ENCODE measurements at regions not wholly inside any gene's neighbourhood (a gene's known extent, or its start where the extent isn't known, plus 50 kb on each side); places are given as distances from the start of the nearest gene placed in this dataset.

DNA sequence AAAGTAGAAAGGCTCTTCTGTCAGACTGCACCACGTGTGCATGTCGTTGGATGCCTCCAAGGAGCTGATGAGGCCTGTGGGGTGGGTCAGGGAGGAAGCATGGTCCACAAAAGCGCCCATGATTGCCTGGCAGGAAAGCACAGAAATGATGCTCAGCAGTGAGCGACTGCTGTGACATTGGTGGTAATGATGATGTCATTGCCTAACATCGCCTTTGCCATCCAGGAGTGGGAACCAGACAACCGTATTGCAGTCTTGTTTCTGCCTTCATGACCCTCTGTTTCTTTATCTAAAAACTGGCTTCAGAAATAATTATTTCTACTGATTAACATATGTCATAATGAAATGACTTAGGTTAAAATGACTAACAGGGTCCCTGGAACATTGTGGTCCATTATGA, 477.8 kb upstream of the B3GAT1 start:
- no peak for TF ChIP-seq POLR2A (IDR thresholded peaks at IDR 0.05; ENCODE audit: borderline replicate concordance, extremely low read depth, insufficient read depth, insufficient read length)
- TF ChIP-seq, protein P1, sequence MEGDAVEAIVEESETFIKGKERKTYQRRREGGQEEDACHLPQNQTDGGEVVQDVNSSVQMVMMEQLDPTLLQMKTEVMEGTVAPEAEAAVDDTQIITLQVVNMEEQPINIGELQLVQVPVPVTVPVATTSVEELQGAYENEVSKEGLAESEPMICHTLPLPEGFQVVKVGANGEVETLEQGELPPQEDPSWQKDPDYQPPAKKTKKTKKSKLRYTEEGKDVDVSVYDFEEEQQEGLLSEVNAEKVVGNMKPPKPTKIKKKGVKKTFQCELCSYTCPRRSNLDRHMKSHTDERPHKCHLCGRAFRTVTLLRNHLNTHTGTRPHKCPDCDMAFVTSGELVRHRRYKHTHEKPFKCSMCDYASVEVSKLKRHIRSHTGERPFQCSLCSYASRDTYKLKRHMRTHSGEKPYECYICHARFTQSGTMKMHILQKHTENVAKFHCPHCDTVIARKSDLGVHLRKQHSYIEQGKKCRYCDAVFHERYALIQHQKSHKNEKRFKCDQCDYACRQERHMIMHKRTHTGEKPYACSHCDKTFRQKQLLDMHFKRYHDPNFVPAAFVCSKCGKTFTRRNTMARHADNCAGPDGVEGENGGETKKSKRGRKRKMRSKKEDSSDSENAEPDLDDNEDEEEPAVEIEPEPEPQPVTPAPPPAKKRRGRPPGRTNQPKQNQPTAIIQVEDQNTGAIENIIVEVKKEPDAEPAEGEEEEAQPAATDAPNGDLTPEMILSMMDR (IDR thresholded peaks at IDR 0.05 in 2 of 3, conservative IDR thresholded peaks at IDR 0.05 in 1 of 3; ENCODE audit: borderline replicate concordance in 1 of 3, insufficient read depth in 1 of 3, low read depth in 2 of 3, low read length in 2 of 3), result no peak
- TF ChIP-seq POLR2AphosphoS5 (IDR thresholded peaks at IDR 0.05; ENCODE audit: low read depth, low read length), result no peak
- TF ChIP-seq, protein P2, sequence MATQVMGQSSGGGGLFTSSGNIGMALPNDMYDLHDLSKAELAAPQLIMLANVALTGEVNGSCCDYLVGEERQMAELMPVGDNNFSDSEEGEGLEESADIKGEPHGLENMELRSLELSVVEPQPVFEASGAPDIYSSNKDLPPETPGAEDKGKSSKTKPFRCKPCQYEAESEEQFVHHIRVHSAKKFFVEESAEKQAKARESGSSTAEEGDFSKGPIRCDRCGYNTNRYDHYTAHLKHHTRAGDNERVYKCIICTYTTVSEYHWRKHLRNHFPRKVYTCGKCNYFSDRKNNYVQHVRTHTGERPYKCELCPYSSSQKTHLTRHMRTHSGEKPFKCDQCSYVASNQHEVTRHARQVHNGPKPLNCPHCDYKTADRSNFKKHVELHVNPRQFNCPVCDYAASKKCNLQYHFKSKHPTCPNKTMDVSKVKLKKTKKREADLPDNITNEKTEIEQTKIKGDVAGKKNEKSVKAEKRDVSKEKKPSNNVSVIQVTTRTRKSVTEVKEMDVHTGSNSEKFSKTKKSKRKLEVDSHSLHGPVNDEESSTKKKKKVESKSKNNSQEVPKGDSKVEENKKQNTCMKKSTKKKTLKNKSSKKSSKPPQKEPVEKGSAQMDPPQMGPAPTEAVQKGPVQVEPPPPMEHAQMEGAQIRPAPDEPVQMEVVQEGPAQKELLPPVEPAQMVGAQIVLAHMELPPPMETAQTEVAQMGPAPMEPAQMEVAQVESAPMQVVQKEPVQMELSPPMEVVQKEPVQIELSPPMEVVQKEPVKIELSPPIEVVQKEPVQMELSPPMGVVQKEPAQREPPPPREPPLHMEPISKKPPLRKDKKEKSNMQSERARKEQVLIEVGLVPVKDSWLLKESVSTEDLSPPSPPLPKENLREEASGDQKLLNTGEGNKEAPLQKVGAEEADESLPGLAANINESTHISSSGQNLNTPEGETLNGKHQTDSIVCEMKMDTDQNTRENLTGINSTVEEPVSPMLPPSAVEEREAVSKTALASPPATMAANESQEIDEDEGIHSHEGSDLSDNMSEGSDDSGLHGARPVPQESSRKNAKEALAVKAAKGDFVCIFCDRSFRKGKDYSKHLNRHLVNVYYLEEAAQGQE (IDR thresholded peaks at IDR 0.05; ENCODE audit: low read depth), result no peak
- TF ChIP-seq EZH2 (IDR thresholded peaks at IDR 0.05), result no peak
- no peak for TF ChIP-seq SIN3A (IDR thresholded peaks at IDR 0.05; ENCODE audit: low read depth)

Measured in HCT116 (cell line).